ENCODE measurements at regions not wholly inside any gene's neighbourhood (a gene's known extent, or its start where the extent isn't known, plus 50 kb on each side); places are given as distances from the start of the nearest gene placed in this dataset.

DNA sequence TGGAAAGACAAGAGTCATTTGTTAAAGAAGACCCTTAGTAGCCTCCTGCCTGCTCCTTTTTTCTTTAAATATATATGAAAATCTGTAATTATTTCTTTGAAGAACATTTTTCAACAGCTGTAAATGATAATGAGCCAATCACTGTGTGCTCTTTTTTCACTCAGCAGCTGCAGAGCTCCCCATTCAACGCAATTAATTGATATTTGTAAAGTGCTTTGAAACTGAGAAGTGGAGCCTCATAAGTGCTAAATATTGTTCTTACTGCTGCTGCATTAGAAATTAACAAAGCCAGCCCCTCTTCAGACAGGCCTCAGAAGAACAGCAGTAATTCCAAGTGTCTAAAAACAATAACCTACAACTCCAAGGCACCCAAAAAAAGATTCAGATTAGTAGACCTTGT lies 224.3 kb downstream of the GXYLT1 start:
- Histone ChIP-seq H3K9ac (ENCODE audit: low read length) (no peak overlapping the region), H3K4me3 (ENCODE audit: insufficient read depth in 1 of 2, low read depth in 1 of 2, low read length in 2 of 2) (no peak overlapping the region), H2BK5ac (ENCODE audit: low read depth, low read length, poor library complexity, severe bottlenecking) (no peak overlapping the region), H3K36me3 (ENCODE audit: control insufficient read depth in 1 of 2, insufficient read depth in 2 of 2, low read depth in 1 of 2, low read length in 2 of 2) (no peaks in the 10 kb centered on the region), H3K4ac (ENCODE audit: low read depth in 1 of 2, low read length in 2 of 2) (no peak overlapping the region), H3K4me1 (ENCODE audit: control insufficient read depth, insufficient read depth, low read depth, low read length) (no peaks in the 10 kb centered on the region), H3K18ac (ENCODE audit: low read depth in 1 of 2, low read length in 2 of 2) (no peak overlapping the region), H3K9me3 (ENCODE audit: control insufficient read depth, low read length) (no peaks in the 10 kb centered on the region), H2AK5ac (ENCODE audit: low read length, severe bottlenecking) (no peak overlapping the region), H3K27ac (ENCODE audit: low read length, poor library complexity, severe bottlenecking) (no peak overlapping the region), H4K8ac (ENCODE audit: low read length) (no peak overlapping the region), H2BK15ac (ENCODE audit: low read depth, poor library complexity, severe bottlenecking) (no peak overlapping the region), H2BK12ac (ENCODE audit: low read length in 2 of 2) (no peak overlapping the region), H2BK120ac (ENCODE audit: low read depth, low read length) (no peak overlapping the region), H3K14ac (ENCODE audit: low read length in 2 of 2) (no peak overlapping the region), H4K91ac (ENCODE audit: low read length) (no peak overlapping the region), H3K27me3 (ENCODE audit: control insufficient read depth in 1 of 2, insufficient read depth in 1 of 2, low read length in 2 of 2) (no peaks in the 10 kb centered on the region), H3K23ac (ENCODE audit: low read length in 2 of 2) (no peak overlapping the region), H3K4me2 (ENCODE audit: low read length, poor library complexity, severe bottlenecking) (no peak overlapping the region), H2AFZ (ENCODE audit: low read depth, low read length) (no peak overlapping the region), H3K79me1 (replicated peaks; ENCODE audit: low read length, poor library complexity, severe bottlenecking) (no peaks in the 10 kb centered on the region)
- WGBS, result no CpG with 5 or more reads among the region's 1 CpG
- DNase-seq, result no peak

DNA sequence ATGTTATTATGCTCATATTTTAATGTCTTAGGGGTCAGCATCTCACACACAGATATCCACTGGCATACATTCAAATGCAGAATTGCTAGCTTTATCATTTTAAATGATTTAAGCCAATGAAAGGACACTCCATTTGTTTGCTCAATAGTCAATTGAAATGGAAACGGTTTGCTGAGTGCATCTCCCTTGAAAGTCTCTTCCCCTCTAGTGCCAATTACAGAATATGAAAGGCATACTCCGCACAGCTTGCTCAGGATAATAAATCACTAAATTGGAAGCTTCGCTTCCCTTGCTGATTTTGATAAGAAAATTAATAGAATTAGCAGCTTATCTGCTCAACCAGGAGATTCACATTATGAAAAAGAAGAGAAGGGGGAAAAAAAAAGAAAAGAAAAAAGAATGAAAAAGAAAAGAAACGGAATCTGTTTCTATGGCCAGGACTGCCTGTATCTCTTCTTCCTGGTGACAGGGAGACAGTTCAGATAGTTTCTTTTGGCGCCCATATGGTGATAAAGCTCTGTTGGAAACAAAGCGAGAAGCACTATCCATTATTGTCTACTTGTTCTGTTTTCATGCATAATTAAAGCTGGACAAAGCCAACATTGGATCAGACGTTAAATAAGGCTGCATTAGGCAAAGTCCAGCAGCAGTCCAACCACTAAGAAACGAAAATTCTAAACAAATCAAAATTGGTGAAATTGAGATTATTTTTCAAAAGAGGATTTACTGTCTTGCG lies 225.0 kb downstream of the GXYLT1 start:
- no peak overlapping the region for H2BK120ac ChIP-seq (ENCODE audit: low read depth, low read length)
- H3K23ac ChIP-seq (ENCODE audit: low read length in 2 of 2), result no peak overlapping the region
- no peak overlapping the region for H3K9ac ChIP-seq (ENCODE audit: low read length)
- H2BK15ac ChIP-seq (ENCODE audit: low read depth, poor library complexity, severe bottlenecking), result no peak overlapping the region
- H3K4me2 ChIP-seq (ENCODE audit: low read length, poor library complexity, severe bottlenecking), result no peak overlapping the region
- no peak overlapping the region for H4K8ac ChIP-seq (ENCODE audit: low read length)
- no peaks in the 10 kb centered on the region for H3K36me3 ChIP-seq (ENCODE audit: control insufficient read depth in 1 of 2, insufficient read depth in 2 of 2, low read depth in 1 of 2, low read length in 2 of 2)
- no peaks in the 10 kb centered on the region for H3K27me3 ChIP-seq (ENCODE audit: control insufficient read depth in 1 of 2, insufficient read depth in 1 of 2, low read length in 2 of 2)
- H3K9me3 ChIP-seq (ENCODE audit: control insufficient read depth, low read length), result no peaks in the 10 kb centered on the region
- no peak overlapping the region for H2BK5ac ChIP-seq (ENCODE audit: low read depth, low read length, poor library complexity, severe bottlenecking)
- no peak overlapping the region for H3K27ac ChIP-seq (ENCODE audit: low read length, poor library complexity, severe bottlenecking)
- H3K4me3 ChIP-seq (ENCODE audit: insufficient read depth in 1 of 2, low read depth in 1 of 2, low read length in 2 of 2), result no peak overlapping the region
- H4K91ac ChIP-seq (ENCODE audit: low read length), result no peak overlapping the region
- no peak overlapping the region for H3K18ac ChIP-seq (ENCODE audit: low read depth in 1 of 2, low read length in 2 of 2)
- H2BK12ac ChIP-seq (ENCODE audit: low read length in 2 of 2), result no peak overlapping the region
- 42% methylated on average over 8 of the region's 9 CpGs for WGBS
- no peak overlapping the region for H2AK5ac ChIP-seq (ENCODE audit: low read length, severe bottlenecking)
- no peak for DNase-seq
- no peaks in the 10 kb centered on the region for H3K79me1 ChIP-seq (replicated peaks; ENCODE audit: low read length, poor library complexity, severe bottlenecking)
- no peak overlapping the region for H3K14ac ChIP-seq (ENCODE audit: low read length in 2 of 2)
- H2AFZ ChIP-seq (ENCODE audit: low read depth, low read length), result no peak overlapping the region
- H3K4me1 ChIP-seq (ENCODE audit: control insufficient read depth, insufficient read depth, low read depth, low read length), result no peaks in the 10 kb centered on the region
- H3K4ac ChIP-seq (ENCODE audit: low read depth in 1 of 2, low read length in 2 of 2), result no peak overlapping the region

DNA sequence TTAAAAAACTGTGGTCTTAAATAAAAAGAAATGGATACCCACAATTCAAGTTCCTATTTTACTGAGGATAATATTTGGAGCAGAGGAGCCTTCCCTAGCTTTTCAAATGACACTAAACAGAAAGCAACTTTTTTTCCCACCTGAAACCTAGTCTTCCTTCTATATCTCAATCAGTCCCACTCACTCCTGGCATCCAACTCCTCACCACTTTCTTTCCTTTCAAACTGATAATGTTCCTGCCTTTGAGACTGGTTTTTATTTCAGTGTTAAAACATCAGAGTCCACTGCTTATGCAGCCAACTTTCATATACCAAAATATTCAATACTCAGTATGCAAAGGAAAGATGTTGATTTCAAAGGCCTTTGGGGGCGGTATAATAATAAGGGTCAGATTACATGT lies 225.6 kb downstream of the GXYLT1 start:
- H2AFZ ChIP-seq (ENCODE audit: low read depth, low read length), result no peak overlapping the region
- H3K9ac ChIP-seq (ENCODE audit: low read length), result no peak overlapping the region
- H3K9me3 ChIP-seq (ENCODE audit: control insufficient read depth, low read length), result no peaks in the 10 kb centered on the region
- no peak overlapping the region for H3K4me2 ChIP-seq (ENCODE audit: low read length, poor library complexity, severe bottlenecking)
- no peak overlapping the region for H4K91ac ChIP-seq (ENCODE audit: low read length)
- no peak overlapping the region for H3K4ac ChIP-seq (ENCODE audit: low read depth in 1 of 2, low read length in 2 of 2)
- no peak overlapping the region for H3K4me3 ChIP-seq (ENCODE audit: insufficient read depth in 1 of 2, low read depth in 1 of 2, low read length in 2 of 2)
- no peak for DNase-seq
- H2AK5ac ChIP-seq (ENCODE audit: low read length, severe bottlenecking), result no peak overlapping the region
- H3K36me3 ChIP-seq (ENCODE audit: control insufficient read depth in 1 of 2, insufficient read depth in 2 of 2, low read depth in 1 of 2, low read length in 2 of 2), result no peaks in the 10 kb centered on the region
- 89% methylated on average over 1 of the region's 1 CpG for whole genome bisulfite sequencing
- no peak overlapping the region for H4K8ac ChIP-seq (ENCODE audit: low read length)
- no peak overlapping the region for H2BK120ac ChIP-seq (ENCODE audit: low read depth, low read length)
- H3K14ac ChIP-seq (ENCODE audit: low read length in 2 of 2), result no peak overlapping the region
- H3K18ac ChIP-seq (ENCODE audit: low read depth in 1 of 2, low read length in 2 of 2), result no peak overlapping the region
- H3K4me1 ChIP-seq (ENCODE audit: control insufficient read depth, insufficient read depth, low read depth, low read length), result no peaks in the 10 kb centered on the region
- H3K27ac ChIP-seq (ENCODE audit: low read length, poor library complexity, severe bottlenecking), result no peak overlapping the region
- H3K79me1 ChIP-seq (replicated peaks; ENCODE audit: low read length, poor library complexity, severe bottlenecking), result no peaks in the 10 kb centered on the region
- no peaks in the 10 kb centered on the region for H3K27me3 ChIP-seq (ENCODE audit: control insufficient read depth in 1 of 2, insufficient read depth in 1 of 2, low read length in 2 of 2)
- no peak overlapping the region for H2BK12ac ChIP-seq (ENCODE audit: low read length in 2 of 2)
- H2BK5ac ChIP-seq (ENCODE audit: low read depth, low read length, poor library complexity, severe bottlenecking), result no peak overlapping the region
- no peak overlapping the region for H2BK15ac ChIP-seq (ENCODE audit: low read depth, poor library complexity, severe bottlenecking)
- H3K23ac ChIP-seq (ENCODE audit: low read length in 2 of 2), result no peak overlapping the region

GRCh38 chr12:41917938-41918341 lies 226.7 kb downstream of the GXYLT1 start:
- Histone ChIP-seq H2BK5ac (ENCODE audit: low read depth, low read length, poor library complexity, severe bottlenecking) (no peak overlapping the region), H3K4me1 (ENCODE audit: control insufficient read depth, insufficient read depth, low read depth, low read length) (no peaks in the 10 kb centered on the region), H3K36me3 (ENCODE audit: control insufficient read depth in 1 of 2, insufficient read depth in 2 of 2, low read depth in 1 of 2, low read length in 2 of 2) (no peaks in the 10 kb centered on the region), H4K8ac (ENCODE audit: low read length) (no peak overlapping the region), H3K14ac (ENCODE audit: low read length in 2 of 2) (no peak overlapping the region), H3K9me3 (ENCODE audit: control insufficient read depth, low read length) (no peaks in the 10 kb centered on the region), H3K4me3 (ENCODE audit: insufficient read depth in 1 of 2, low read depth in 1 of 2, low read length in 2 of 2) (no peak overlapping the region), H3K23ac (ENCODE audit: low read length in 2 of 2) (no peak overlapping the region), H3K4ac (ENCODE audit: low read depth in 1 of 2, low read length in 2 of 2) (no peak overlapping the region), H3K27ac (ENCODE audit: low read length, poor library complexity, severe bottlenecking) (no peak overlapping the region), H2BK12ac (ENCODE audit: low read length in 2 of 2) (no peak overlapping the region), H2AFZ (ENCODE audit: low read depth, low read length) (no peak overlapping the region), H3K4me2 (ENCODE audit: low read length, poor library complexity, severe bottlenecking) (no peak overlapping the region), H4K91ac (ENCODE audit: low read length) (no peak overlapping the region), H2BK120ac (ENCODE audit: low read depth, low read length) (no peak overlapping the region), H3K9ac (ENCODE audit: low read length) (no peak overlapping the region), H3K79me1 (replicated peaks; ENCODE audit: low read length, poor library complexity, severe bottlenecking) (no peaks in the 10 kb centered on the region), H3K18ac (ENCODE audit: low read depth in 1 of 2, low read length in 2 of 2) (no peak overlapping the region), H2AK5ac (ENCODE audit: low read length, severe bottlenecking) (no peak overlapping the region), H2BK15ac (ENCODE audit: low read depth, poor library complexity, severe bottlenecking) (no peak overlapping the region), H3K27me3 (ENCODE audit: control insufficient read depth in 1 of 2, insufficient read depth in 1 of 2, low read length in 2 of 2) (no peaks in the 10 kb centered on the region)
- 52% methylated on average over 4 of the region's 5 CpGs for WGBS
- DNase-seq, result peak; percentile 33

All from mesenchymal stem cell (in vitro differentiated cells and primary cell).